HG02840 (cell line): ENCODE measurements at regions not wholly inside any gene's neighbourhood (a gene's known extent, or its start where the extent isn't known, plus 50 kb on each side); places are given as distances from the start of the nearest gene placed in this dataset.

Experiments
- ATAC-seq: cut with Tn5 transposase; IDR thresholded peaks from one replicate; pipeline ENCODE4 v1.9.1; 2021; ENCODE audit warnings: mild to moderate bottlenecking, moderate library complexity, moderate number of reproducible peaks; ENCODE audit not compliant: unreplicated experiment, low FRiP score

- no peak for ATAC-seq
These were observed 51.4 kb upstream of the LGSN start for GRCh38 chr6:63371104-63371715.

- no peak for ATAC-seq
These were observed 53.3 kb upstream of the LGSN start for GRCh38 chr6:63372951-63373533.

DNA sequence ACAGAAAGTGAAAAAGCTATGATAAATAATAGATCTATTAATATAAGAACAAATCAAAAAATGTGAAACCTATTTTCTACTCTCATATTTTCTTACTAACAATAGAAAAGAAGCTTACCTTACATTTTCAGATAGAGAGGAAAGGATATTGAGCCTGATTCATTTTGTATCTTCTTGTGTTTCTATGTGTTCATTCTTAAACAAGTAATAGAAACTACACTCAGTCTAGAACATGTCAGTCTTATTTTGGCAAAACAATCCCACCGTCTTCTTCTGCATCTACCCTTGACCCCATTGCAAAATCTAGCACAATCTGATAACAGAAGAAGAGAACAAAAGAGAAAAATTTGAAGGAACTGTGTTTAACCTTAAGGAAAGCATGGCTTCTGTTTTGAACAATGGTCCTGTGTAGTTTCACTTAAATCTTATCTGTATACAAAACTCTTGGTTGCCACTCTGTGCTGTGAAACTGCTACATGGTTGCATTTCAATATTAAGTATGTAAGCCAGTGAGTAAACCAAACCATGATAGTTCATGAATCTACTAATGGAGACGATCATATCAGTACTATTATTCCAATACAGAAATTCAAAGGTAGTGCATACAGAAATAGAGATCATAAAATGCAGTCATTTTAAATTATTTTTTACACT is 69.5 kb upstream of the LGSN start:
- ATAC-seq, result no peak

DNA sequence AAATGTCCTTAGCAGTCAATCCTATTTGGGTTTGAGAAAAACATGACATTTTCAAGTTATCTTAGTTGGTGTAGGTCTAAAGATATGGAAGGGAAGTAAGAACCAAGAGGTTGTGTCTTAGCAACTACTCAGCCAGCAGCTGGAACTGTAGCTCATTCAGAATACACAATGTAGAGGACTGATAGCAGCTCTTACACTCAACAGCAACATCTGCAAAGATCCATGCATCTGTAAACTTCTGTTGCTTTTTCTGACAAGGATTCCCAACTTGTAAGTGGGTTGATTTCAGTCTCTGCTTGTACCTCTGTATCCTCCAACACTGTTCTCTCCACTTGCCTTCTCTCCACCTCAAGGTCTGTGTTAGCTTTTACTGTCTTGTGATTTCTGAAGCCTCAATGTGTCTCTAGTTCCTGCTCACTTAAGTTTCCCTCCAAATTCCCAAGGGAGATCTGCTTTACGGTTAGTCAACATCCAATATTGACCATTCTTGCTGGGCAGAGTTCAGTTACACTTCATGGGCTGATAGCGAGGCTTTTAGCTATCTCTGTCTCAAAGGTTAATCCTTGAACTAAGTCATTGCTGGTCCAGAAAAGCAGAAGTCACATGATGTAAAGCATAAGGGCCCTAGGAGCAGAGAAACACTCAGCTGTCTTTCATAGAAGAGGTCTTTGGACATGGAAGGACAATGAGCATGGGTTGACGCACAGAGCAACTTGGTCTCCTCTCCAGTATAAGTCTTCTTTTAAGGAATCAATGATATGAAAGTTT is 71.6 kb upstream of the LGSN start:
- no peak for ATAC-seq

DNA sequence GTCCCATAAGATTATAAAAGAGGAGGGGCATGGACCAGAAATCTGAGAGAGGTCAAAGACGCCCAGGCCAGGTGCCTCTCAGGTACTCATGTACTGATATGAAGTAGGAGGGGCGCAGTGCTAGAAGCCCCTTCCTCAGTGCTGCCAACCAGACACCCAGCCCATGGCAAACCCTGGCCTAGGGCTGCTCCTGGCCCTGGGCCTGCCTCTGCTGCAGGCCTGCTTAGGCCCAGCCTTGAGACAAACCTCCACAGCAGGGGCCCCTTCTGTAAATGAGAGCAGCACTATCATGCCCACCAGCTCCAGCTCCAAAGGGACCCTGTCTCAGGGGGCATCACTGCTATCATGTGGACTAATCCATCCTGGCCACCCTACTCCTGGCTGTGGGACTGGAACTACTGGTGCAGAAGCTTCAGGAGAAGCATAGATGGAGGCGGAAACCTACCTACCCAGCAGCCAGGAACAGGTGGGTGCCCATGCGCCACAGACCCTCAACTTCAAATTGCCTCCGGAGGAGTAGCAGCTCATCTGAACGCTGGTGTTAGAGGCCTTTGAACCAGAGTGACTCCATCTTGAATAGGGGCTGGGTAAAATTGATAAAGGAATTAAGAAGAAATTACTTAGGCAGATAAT is 72.4 kb upstream of the LGSN start:
- no peak for ATAC-seq

DNA sequence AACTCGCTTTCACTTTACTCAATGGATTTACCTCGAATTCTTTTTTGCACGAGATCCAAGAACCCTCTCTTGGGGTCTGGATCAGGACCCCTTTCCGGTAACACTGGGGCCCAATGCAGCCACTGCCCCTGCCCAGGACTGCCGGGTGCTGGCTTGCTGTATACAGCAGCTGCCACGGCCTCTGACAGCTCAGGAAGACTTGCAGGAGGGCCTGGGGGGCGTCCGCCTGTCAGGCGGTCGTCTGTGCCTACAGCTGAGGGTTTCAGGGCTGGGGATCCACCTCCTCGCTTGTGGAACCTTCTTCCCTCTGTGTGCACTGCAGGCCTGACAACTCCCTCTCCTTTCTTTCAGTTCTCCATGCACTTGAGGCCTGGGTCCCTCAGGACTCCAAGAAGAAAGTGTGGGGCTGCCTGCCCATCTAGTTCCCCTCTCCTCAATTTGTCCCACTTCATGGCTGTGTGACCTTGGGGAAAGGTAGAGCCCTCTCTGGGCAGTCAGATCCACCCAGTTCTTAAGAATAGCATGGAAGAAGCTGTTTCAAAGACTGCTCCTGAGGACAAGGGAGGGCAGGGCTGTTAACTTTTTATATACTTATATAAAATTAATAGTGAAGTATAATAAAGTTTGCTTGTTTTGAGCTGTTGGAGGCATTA is 75.0 kb upstream of the LGSN start:
- ATAC-seq, result no peak

GRCh38 chr6:63395381-63395780 is 75.6 kb upstream of the LGSN start:
- ATAC-seq, result no peak

DNA sequence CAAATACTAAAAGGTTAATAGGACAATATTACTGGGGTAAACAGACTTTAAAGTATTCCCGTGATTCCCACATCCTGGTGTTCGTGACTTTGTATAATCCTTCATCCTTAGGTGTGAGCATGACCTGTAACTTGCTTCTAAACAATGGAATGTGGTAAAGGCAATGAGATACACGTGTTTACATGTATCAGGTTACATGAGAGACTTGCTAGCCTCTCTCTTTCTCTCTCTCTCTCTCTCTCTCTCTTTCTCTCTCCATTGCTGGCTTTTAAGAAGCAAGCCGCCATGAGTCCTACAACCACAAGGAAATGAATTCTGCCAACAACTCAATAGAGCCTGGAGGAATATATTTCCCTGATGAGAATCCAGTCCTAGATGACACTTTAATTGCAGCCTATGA is 83.9 kb upstream of the LGSN start:
- no peak for ATAC-seq

GRCh38 chr6:63410435-63411426 is 90.9 kb upstream of the LGSN start:
- ATAC-seq, result no peak

DNA sequence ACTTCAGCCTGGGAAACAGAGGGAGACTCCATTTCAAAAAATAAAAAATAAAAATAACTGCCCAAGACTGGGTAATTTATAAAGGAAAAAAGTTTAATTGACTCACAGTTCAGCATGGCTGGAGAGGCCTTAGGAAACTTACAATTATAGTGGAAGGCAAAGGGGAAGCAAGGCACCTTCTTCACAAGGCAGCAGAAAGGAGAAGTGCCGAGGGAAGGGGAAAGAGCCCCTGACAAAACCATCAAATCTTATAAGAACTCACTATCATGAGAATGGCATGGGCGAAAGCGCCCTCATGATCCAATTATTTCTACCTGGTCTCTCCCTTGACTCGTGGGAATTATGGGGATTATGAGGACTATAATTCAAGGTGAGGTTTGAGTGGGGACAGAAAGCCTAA is 95.5 kb upstream of the LGSN start:
- no peak for ATAC-seq

GRCh38 chr6:63418741-63419140 is 99.0 kb upstream of the LGSN start:
- no peak for ATAC-seq

DNA sequence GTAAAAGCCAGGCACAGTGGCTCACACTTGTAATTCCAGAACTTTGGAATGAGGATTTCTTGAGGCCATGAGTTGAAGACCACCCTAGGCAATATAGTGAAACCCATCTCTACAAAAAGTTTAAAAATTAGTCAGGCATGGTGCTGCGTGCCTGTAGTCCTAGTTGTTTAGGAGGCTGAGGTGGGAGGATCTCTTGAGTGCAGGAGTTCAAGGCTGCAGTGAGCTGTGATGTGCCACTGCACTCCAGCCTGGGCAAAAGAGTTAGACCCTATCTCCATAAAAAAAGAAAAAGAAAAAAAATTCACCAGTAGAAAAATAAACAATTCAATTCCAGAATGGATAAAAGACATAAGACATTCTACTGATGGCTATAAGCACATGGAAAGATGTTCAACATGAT is 104.9 kb upstream of the LGSN start:
- no peak for ATAC-seq

DNA sequence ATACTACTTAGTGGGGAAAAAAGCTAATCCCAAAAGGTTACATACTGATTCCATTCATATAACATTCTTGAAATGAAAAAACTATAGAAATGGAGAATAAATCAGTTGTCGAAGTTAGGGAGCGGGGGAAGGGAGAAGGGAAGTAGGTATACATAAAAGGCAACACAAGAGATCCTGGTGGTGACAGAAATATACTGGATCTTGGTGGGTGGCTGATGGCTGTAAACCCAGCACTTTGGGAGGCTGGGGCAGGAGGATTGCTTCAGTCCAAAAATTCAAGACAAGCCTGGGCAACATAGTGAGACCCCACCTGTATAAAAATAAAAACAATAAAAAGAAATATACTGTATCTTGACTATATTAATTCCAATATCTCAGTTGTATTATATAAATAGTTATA is 105.7 kb upstream of the LGSN start:
- ATAC-seq, result no peak

DNA sequence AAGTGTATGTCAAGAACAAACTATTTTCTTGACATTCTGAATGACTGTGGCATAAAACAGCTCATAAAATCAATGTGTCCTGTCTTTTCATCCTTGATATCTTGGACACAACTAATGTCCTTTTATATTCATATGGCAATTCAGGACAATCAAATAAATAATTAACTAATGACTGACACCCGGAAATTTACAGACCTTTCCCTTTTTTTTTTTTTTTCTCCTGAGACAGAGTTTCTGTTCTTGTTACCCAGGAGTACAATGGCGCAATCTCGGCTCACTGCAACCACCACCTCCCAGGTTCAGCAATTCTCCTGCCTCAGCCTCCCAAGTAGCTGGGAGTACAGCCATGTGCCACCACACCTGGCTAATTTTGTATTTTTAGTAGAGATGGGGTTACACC is 107.1 kb upstream of the LGSN start:
- ATAC-seq, result no peak

- ATAC-seq, result no peak
These were observed 108.2 kb upstream of the LGSN start for GRCh38 chr6:63427951-63428350.

DNA sequence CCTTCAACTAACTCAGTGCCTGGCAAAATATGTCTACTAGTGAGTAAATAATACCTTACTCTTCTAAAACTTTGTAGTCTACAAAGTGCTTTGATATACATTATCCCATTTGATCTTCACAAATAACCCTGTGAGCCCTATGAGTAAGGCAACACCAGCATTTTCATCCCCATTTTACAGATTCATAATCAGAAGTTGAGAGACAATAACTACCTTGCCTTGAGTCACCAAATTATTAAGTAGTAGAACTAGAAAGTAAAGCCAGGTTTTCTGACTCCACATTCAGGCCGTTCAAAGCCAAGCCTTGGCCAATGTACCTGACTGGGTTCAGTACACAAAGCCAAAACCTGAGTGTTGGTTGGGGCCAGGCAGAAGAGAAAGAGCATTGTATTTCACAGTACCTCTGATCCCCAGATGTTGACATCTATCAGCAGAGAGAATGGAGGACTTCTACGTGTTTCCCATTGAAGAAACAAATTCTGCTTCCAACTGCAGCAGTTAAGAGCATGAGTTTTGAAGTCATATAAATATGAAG is 111.3 kb upstream of the LGSN start:
- no peak for ATAC-seq

DNA sequence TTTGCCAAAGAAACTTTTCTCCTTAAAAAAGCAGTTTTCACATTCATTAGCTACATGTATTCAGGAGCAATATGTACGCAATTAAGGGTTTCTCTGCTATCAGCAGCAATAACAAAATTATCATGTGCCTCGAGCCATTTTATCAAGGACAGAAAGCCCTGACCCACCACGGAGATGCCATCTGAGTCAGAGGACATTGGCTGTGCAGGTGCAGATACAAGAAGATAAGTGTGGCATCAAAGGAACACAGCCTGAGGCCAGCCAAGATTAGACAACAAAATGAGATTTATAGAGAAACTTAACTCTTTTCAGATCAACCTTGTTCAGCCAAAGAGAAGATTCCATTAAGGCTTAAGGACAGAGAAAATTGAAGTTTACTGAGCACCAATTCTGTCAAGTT is 115.2 kb upstream of the LGSN start:
- no peak for ATAC-seq

- ATAC-seq, result no peak
These were observed 116.6 kb upstream of the LGSN start for GRCh38 chr6:63436356-63436755.

GRCh38 chr6:63437058-63437457 is 117.3 kb upstream of the LGSN start:
- ATAC-seq, result no peak
